ENCODE measurements at regions not wholly inside any gene's neighbourhood (a gene's known extent, or its start where the extent isn't known, plus 50 kb on each side); places are given as distances from the start of the nearest gene placed in this dataset.

DNA sequence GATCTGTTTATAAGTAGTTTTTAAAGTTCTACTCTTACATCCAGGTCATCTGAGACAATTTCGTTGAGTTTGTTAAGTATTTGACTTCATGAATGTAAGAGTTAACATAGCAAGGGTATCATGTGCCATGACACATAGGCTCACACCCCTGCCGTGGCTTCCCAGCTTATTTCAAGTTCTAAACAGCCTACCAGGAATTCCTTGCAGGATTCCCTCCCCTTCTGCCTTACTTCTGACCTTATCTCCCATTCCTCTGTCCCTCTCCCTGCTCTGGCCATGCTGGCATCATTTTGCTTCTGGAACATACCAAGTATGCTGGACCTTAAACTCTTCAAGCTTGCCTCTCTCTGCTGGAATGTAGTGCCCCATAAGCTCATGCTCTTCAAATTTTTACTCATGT lies 369.9 kb upstream of the PCDH7 start:
- no peak for DNase-seq

DNA sequence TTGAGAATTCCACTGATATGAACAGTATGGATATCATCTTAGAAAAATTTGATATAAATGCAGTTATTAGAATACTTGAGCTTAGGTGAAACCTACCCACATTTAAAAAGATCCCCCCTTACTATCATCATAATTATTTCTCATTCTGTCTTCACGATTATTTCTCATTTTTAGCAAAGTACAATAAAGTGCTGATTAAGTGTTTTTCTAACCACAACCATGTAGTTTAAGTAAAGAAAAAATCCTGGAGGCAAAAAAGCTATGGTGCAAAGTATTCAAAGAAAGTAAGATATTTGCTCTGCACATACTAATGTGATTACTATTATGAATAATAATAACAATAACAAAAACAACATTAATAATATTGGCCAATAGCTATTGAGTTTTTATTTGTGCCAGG lies 365.6 kb upstream of the PCDH7 start:
- no peak for DNase-seq

DNA sequence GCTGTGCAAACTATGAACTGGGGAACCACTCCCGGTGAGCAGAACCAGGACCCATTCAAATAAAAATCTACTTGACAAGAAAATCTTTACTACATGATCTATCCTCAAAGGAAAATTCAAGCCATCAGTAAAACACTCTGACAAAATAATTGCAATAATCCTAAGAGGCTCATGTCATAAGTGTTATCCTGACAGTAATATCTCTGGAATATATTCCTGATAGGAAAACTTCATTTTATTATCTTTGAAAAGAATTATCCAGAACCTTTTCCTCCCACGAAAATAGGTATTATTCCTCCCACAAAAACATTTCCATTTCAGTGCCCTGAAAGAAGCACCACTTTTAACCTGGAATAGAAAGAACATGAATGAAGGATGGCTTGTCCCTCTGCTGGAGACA lies 357.7 kb upstream of the PCDH7 start:
- no peak for DNase-seq

DNA sequence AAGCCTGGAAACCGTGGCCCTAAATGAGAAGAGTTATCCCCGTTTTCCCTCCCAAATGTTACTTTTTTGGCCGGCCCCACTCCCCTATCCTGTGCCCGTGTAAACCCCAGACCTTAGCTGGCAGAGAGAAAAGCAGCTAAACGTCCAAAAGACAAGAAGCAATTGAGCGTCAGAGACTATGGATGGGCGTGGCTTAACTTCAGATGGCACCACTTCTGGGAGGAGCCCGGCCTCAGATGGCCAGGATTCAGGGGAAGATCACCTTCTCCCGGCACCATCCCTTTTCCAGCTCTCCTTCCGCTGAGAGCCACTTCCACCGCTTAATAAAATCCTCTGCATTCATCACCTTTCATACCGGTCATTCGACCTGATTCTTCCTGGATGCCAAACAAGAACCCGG lies 350.1 kb upstream of the PCDH7 start:
- DNase-seq = no peak

DNA sequence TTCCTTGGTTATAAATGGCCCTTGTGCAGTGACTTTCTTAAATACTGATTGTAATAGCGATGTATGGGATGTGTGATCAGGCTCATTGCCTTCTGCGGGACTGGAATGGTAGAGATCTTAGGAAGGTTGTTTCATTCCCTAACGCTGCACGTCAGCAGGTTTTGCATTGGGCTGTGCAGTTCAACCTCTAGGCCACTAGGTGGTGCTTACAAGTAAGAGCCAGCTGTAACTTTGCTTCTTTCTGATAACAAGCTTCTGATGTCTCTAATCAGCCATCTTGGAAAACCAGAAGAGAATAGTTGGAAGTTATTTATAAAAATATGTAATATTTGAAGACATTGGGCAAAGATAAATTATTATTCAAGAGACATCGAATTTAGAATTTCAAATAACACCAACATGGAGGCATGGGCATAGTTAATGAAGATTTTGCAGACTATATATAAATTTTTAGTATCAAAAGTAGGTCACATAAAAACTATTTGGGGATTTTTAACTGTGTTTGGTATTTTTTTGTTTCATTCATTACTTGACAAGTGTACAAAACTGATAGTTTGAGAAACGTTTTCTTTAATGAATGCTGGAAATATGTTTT lies 339.7 kb upstream of the PCDH7 start:
- peak; percentile 1 for DNase-seq

DNA sequence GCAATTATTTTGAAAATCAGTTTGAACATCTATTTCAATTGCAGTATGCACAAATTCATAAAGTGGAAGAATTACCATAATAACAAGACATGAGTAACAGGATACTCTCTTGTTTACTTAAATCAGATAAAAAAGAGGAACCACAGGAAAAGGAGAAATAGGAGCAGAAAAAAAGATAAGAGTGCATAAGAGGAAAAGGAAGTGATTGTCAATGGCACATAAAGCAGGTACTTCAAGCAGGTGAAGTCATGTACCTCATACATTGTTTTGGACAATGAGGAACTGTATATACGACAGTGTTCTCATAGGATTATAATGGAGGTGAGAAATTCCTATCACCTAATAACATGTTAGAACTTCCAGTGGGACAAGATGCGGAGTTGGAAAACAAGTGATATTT lies 334.5 kb upstream of the PCDH7 start:
- DNase-seq = no peak

DNA sequence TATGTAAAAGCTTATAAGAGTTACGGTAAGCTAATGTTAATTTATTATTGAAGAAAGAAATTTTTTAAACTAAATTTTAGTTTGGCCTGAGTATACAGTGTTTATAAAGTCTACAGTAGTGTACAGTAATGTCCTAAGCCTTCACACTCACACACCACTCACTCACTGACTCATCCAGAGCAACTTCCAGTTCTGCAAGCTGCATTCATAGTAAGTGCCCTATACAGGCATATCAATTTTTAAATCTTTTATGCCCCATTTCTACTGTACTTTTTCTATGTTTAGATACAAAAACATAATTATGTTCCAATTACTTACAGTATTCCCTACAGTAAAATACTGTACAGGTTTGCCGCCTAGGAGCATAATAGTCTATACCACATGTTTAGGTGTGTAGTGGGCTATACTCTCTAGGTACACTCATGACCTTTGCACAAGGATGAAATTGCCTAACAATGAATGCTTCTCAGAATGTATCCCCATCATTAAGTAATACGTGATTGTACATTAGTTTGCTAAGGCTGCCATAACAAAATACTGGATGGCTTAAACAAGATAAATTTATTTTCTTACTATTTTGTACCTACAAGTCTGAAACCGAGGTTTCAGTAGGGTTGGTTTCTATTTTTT lies 333.8 kb upstream of the PCDH7 start:
- DNase-seq = no peak

DNA sequence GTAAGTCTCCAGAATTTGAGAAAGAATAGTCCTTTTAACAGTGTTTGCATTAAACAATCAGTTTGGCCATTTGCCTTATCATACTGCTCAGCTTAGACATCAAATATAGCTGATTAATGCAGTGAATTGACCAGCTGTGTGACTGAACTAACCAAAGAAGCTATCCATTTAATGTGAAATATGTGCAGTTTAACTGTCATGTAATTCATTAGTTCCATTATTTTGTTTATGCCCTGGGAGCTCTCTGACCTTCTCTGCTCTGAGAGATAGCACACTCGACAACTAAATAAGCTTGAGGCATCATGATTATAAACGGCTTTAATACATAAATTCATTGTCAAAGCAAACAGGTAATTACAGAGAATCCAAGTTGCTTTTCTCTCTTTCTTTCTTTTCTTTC lies 324.3 kb upstream of the PCDH7 start:
- no peak for DNase-seq

DNA sequence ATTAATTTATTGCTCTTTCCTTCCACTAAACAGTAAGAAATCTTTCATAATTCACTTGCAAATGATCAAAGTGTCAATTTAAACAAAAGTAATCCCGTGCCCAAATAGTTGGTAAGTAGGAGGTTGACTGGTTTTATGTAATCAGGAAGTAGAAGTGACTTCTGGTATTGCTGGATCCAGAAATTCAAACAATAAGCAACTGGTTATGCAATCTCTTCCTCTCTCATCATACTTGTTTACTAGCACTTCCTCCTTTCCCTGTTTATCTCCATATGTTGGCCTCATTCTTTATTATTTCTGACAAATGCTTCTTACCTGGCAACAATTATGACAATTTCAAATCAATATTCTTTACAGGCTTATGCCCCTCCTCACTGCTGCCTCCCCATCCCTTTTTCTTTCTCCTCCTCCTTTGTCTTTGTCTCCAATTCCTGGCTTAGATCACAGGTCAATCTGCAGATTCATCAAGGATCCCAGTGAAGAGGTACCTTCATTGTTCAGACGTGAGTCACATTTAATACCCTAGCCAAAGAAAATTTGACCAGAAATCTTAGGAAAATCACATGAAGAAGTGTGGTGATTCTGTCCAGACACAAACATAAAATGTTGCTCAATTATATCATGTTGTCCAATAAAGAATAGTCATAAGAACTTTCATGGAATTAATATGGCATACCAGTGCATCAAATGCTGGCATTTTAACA lies 323.2 kb upstream of the PCDH7 start:
- no peak for DNase-seq

DNA sequence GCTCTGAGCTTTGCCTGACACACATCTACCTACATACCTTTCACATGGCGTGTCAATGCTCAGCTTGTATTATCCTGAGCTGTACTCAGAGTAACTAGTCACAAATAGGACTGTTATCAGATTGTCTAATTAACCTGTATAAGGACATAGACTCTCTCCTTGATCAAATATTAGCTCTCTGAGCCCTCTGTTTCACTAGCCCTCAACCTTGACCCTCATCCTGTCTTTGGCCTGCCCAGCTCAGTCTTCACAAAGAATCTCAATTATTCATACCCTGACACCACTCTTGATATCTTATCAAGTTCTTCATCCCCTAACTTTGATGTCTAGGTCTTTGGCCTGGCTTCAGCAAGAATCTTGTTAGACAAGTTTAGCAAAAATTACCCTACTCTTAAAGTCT lies 320.7 kb upstream of the PCDH7 start:
- DNase-seq = no peak

DNA sequence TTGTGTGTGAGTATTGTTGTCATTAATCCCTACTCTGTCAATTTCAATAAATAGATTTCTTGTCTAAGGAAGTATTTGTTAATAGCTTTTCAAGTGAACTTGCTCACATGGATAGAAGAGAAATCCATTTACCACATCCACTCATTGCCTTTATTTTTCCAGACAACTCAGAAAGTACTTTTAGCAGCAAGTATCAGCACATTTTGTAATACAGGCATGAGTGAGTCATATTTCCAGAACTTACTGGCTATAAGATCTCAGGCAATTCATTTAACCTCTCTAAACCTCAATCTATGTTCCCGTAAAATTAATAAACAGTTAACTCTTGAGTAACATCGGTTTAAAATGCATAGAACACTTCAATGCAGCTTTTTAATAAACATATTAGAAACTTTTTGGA lies 317.9 kb upstream of the PCDH7 start:
- no peak for DNase-seq

DNA sequence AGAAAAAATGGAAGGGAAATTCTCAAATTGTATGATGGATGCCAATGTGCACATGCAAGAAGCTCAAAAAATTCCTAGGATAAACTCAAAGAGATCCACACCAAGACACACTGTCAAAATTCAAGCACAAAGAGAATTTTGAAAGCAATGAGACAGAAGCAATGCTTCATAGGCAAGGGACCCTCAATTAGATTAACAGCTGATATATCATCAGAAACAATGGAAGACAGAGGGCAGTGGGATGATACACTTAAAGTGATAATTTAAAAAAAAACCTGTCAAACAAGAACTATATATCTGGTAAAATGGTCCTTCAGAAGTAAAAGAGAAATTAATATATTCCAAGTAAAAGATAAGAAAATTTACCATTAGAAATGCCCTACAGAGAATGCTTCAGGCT lies 306.3 kb upstream of the PCDH7 start:
- no peak for DNase-seq

DNA sequence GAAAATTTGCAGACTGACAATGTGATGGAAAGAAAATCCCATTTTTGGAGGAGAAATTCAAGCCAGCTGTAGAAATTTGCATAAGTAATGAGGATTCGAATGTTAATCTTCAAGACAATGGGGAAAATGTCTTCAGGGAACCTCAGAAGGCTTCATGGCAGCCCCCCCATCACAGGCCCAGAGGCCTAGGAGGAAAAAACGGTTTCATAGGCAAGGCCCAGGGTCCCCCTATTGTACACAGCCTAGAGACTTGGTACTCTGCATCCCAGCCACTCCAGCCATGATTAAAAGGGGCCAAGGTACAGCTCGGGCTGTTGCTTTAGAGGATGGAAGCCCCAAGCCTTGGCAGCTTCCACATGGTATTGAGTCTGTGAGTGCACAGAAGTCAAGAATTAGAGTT lies 303.6 kb upstream of the PCDH7 start:
- DNase-seq = no peak

DNA sequence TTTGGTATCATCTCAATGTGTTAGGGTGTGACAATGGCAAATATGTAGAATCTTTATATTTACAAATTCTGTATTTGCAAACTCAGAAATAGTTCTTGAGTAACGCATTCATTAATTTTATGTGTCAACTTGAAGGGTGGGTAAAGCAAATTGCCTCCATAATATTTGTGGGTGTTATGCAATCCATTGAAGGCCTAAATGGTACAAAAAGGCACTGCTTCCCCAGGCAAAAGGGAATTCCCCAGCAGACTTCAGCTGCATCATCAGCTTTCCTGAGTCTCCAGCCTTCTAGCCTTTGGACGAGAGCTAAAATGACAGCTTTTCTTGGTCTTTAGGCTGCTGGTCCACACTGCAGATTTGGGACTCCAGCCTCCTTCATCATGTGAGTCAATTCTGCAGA lies 292.2 kb upstream of the PCDH7 start:
- no peak for DNase-seq

DNA sequence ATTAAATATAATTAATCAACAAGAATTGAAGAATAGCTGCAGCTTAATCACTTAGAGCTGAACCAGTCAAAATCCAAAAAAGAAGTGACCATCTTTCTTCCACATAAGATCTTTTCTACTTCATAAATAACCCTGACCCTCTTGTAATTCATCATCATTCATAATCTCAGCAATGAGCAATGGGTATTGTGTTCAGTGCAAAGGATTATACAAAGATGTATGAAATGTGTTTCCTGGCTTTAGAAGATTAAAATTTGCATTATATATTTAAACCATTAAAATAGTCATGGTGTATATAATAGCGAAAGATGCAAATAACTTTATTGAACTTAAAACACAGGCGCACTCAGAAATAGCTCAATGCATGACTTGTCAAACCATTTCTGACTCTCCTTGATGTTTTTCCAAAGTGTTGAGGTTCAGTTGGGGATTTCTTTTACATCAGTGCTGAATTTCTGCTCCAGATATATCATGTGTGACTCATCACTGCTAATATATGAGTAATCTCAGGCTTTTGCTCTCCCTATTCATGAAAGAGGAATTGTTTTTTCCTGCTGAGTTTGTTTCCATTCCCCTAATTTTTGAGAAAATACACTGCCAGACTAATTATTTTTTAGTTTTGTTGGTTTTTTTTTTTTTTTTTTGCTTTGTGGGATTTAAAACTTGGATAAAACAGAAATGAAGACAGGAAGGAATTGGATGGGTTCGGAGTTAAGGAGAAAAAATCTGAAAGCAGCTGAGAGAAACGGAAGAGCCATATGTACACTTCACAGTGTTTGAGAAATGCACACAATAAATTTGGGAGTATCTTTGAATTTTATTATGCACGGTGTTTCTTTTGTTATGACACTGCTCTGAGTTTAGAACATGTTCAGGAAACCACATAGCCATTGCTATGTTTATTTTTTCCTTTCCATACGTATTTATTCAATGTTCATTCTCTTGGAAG lies 290.1 kb upstream of the PCDH7 start:
- DNase-seq = no peak

DNA sequence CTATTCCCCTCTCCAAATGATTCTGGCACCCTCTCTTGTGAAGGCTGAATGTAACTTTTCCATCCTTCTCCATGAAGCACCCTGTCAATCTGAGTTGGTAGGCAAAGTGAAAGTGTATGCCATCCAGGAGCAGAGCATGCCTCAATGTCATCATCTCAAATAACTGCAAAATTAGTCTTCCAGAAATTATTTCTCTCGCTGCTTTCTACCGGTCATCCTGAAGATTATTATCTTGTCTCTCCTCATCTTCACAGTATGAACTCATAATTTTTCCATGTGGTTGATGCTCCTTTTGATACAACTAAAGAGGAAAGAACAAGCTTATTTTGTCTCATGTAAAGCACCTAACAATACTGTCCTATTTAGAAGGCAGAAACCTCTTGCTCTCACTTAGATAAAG lies 285.5 kb upstream of the PCDH7 start:
- no peak for DNase-seq

DNA sequence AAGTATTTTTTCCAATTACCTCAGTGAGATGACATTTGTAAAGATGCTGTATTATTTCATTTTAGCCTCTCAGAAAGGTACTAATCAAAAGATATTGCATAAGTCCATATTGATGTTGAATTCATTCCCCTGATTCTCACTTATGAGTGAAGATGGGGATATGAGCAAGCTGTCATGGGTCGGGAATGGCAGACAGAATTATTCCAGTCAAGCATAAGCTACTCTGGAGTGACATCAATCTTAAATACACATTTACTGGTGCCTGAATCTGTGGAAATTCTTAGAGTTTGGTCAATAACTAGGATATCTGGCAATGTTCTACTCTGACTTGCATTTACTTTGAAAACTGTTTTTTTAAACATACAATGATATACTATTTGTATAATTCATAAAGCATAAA lies 283.8 kb upstream of the PCDH7 start:
- DNase-seq = no peak

DNA sequence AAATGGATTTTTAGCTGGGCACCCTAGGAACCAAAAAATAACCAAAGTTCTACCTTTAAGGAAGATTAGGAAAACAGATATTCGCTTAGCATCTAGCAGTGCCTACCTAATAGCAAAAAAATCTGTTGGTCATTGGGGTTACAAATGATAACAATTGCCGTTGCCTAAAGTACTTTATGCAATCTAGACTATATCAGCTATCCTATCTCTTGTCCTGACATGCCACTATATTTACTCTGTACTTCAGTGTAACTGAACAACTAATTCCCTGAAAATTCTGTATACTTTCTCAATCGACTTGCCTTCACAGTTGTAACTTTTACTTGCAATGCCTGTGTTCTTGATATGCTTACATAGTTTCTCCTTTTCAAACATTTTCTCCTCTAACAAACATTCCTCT lies 282.9 kb upstream of the PCDH7 start:
- DNase-seq = no peak

DNA sequence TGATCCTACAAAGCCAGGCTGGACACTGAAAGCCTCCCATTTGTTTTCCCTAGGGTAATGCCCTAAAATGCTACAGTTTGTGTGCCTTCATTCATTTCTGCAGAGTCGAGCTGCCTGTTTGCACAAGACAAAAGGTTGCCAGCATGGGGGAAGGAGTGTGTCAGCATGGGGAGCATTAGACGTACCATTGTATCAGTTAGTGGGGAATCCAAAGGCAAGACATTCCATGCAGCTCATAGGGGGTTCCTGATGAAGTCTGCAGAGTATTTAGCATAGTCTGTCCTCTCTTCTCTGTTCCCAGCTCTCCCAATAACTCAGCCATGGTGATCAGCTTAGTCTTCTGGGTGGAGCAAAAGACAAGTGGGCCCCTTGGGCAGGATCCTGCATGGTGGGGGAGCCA lies 276.9 kb upstream of the PCDH7 start:
- no peak for DNase-seq

DNA sequence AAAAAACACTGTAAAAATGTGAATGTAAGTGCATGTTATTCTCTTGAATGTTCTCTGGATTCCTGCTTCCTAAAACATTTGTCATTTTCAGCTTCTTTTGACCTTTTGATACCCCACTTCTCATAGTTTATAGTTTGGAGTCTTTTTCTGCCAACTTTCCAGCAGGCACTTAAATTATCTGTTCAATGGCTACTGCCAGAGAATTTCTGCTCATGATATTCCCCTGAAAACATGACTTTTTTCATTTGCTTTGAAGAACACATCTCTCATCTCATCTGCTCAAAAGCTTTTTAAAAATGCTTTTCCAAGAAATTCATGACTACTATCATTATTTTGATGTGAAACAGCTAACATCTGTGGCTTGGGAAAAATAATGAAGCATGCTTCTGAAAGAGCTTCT lies 269.7 kb upstream of the PCDH7 start:
- DNase-seq = no peak

DNA sequence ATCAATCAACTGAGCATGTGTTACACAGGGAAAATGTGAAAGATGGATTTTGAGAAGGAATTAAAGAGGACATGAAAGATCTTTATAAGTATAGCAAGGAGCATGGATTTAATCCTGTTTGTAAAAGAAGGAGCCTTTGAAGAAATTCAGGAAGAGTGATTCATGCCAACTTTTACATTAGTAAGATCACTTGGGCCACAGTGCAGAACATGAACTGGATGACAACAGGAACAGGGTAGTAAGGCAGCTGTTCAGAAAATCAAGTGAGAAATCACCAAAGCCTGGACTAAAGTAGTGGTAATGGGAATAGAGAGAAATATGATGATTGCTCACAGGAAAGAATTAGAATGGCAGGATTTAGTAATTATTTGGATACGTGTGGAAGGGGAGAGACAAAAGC lies 265.7 kb upstream of the PCDH7 start:
- DNase-seq = no peak

DNA sequence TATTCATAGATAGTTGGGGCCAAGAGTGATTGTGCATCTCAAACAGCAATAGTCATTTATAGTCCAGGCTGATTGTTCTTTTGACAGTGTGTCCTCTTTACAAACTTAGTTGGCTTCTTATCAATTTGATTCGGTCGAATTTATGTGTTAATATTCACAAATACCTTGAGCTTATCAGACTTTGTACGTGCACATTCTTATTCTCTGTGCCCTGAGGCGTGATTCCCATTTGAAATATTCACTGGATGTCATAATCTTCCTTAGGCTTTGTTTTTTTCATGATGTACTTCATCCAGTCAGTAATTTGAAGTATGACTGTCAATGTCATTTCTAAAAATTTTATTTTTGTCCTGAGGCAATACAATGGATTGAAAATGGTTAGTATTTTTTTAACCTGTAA lies 263.5 kb upstream of the PCDH7 start:
- DNase-seq = no peak

DNA sequence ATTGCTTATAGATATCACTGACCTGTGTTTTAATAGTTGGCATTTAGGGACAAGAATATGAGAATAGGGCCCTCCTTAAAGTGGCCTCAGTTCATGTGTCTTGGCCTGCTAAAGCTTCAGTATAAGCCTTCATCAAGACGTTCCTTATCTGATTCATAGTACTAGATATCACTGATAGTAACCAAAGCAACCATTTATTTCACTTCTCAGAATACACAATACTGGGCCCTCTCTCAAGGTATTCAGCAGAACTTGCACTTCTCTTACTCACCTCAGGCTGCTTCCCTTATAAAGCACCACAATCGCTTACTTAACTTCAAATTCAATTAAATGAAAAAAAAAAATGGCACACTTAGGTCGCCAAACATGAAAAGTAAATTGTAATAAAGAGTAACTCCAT lies 259.4 kb upstream of the PCDH7 start:
- no peak for DNase-seq

DNA sequence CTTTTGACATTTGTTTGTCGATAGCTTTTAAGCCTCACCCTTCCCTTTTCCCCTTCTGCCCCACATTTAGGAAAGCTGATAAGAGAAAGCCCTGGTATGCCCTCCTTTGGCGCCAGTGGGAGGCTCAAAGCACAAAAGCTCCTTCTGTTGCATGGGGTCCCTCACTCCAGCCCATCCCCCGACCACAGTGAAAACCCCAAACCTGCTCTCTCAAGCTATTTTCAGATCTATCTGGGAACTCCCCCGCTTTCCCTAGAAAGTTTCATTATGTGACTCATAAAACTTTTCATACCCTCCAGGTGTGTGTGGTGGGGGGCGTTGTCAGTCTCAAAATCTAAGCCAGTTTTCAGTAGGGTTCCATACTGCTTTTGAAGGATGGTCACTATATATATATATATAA lies 259.0 kb upstream of the PCDH7 start:
- DNase-seq = no peak
